Endodermal cell (in vitro differentiated cells): ENCODE measurements at regions not wholly inside any gene's neighbourhood (a gene's known extent, or its start where the extent isn't known, plus 50 kb on each side); places are given as distances from the start of the nearest gene placed in this dataset.

Experiments
- DNase-seq: peaks from one replicate; pipeline ENCODE4 v3.0.0-alpha.2; 2017
- H3K27ac ChIP-seq: 2 replicates; pipeline ENCODE4 v1.5.1; 2013; ENCODE audit warnings: mild to moderate bottlenecking, low read depth, low read length, moderate library complexity
- H3K27me3 ChIP-seq: 2 replicates; pipeline ENCODE4 v1.6.1; 2013; ENCODE audit warnings: mild to moderate bottlenecking, low read length, moderate library complexity; ENCODE audit not compliant: insufficient read depth, control insufficient read depth, poor library complexity, severe bottlenecking
- H3K36me3 ChIP-seq: 2 replicates; pipeline ENCODE4 v1.7.0; 2013; ENCODE audit warnings: mild to moderate bottlenecking, low read length, moderate library complexity; ENCODE audit not compliant: control insufficient read depth, insufficient read depth
- H3K4me1 ChIP-seq: one replicate; pipeline ENCODE4 v1.7.0; 2013; ENCODE audit warnings: low read length; ENCODE audit not compliant: control insufficient read depth, insufficient read depth
- H3K4me3 ChIP-seq: 2 replicates; pipeline ENCODE4 v1.5.1; 2013; ENCODE audit warnings: mild to moderate bottlenecking, low read length, moderate library complexity
- H3K9ac ChIP-seq: 2 replicates; pipeline ENCODE4 v1.6.1; 2013; ENCODE audit warnings: mild to moderate bottlenecking, low read length, moderate library complexity; ENCODE audit not compliant: poor library complexity, severe bottlenecking; ENCODE audit errors: extremely low read depth
- H3K9me3 ChIP-seq: 2 replicates; pipeline ENCODE4 v1.6.1; 2013; ENCODE audit warnings: mild to moderate bottlenecking, low read length, moderate library complexity; ENCODE audit not compliant: control insufficient read depth
- H3K27ac Mint-ChIP-seq: 2 replicates; pipeline ENCODE4 v1.8.0; 2020; ENCODE audit warnings: mixed read lengths
- H3K27me3 Mint-ChIP-seq: 2 replicates; pipeline ENCODE4 v1.8.0; 2021; ENCODE audit warnings: mild to moderate bottlenecking, mixed read lengths; ENCODE audit not compliant: insufficient read depth
- H3K36me3 Mint-ChIP-seq: 2 replicates; pipeline ENCODE4 v1.8.0; 2020; ENCODE audit warnings: low read depth, mixed read lengths
- H3K4me1 Mint-ChIP-seq: 2 replicates; pipeline ENCODE4 v1.8.0; 2020; ENCODE audit warnings: mixed read lengths
- H3K4me3 Mint-ChIP-seq: 2 replicates; pipeline ENCODE4 v1.8.0; 2020; ENCODE audit warnings: mild to moderate bottlenecking, moderate library complexity, mixed read lengths
- H3K9me3 Mint-ChIP-seq: 2 replicates; pipeline ENCODE4 v1.8.0; 2020; ENCODE audit warnings: mild to moderate bottlenecking, mixed read lengths
- CTCF ChIP-seq: fragments of 200-600 bp; sonication (generic); conservative IDR thresholded peaks from 2 replicates; pipeline ENCODE4 v1.5.0; 2021; ENCODE audit warnings: antibody characterized with exemption, mild to moderate bottlenecking
- WGBS, 2 experiments: methylation state at CpG; one replicate each; pipeline versions ENCODE4 v1.1.5 to v1.1.7; 2013; ENCODE audit warnings: missing lambda C conversion rate in 2 of 2, mixed read lengths in 1 of 2; ENCODE audit not compliant: insufficient coverage in 1 of 2, insufficient read length in 1 of 2; 5-methylcytosine and 5-hydroxymethylcytosine counted together

DNA sequence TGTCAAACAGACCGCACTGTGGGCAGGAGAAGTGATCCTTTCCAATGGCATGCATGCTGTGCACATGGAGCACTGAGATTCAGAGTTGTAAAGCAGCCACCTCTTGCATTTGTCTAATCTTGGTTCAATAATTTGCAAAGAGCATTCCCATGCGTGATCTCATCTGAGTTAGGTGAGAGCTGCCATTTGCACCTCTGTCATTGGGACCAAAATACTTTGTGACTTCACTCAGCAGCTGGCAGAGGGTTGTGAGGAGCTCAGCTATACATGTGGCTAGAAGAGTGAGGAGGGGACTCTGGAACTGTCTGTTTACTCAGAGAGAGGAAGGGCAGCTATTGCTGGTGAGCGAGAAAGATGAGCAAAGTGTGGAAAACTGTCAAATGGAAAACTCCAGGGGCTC is 265.1 kb upstream of the TNP1 start:
- no peak for TF ChIP-seq CTCF
- 94 to 95% methylated on average over 2 to 3 of the region's 3 CpGs for WGBS, 2 experiments
- H3K4me3 ChIP-seq, result no peak overlapping the region
- no peak overlapping the region for H3K9ac ChIP-seq
- H3K27ac ChIP-seq, result no peak overlapping the region
- no peaks in the 10 kb centered on the region for H3K36me3 ChIP-seq
- peaks cover 12% of the 10 kb centered on the region for H3K4me1 Mint-ChIP-seq
- H3K27ac Mint-ChIP-seq, result no peak overlapping the region
- H3K9me3 Mint-ChIP-seq, result no peaks in the 10 kb centered on the region
- no peaks in the 10 kb centered on the region for H3K36me3 Mint-ChIP-seq
- H3K4me1 ChIP-seq, result no peaks in the 10 kb centered on the region
- peaks cover 12% of the 10 kb centered on the region for H3K27me3 Mint-ChIP-seq
- DNase-seq, result no peak
- peaks cover 3% of the 10 kb centered on the region for H3K27me3 ChIP-seq
- H3K4me3 Mint-ChIP-seq, result no peak overlapping the region
- no peaks in the 10 kb centered on the region for H3K9me3 ChIP-seq

GRCh38 chr2:217124050-217124449 is 264.2 kb upstream of the TNP1 start:
- WGBS, 2 experiments, result 95 to 100% methylated on average over 2 of the region's 2 CpGs
- Mint-ChIP-seq H3K4me3 (no peak overlapping the region), H3K27ac (no peak overlapping the region)

GRCh38 chr2:217121565-217121964 is 261.7 kb upstream of the TNP1 start:
- 100% methylated on average over 1 of the region's 2 CpGs; no CpG with 5 or more reads in 1 of the 2 experiments for WGBS, 2 experiments

More at GRCh38 chr2:217124050-217124449, 264.2 kb upstream of the TNP1 start:
- Histone ChIP-seq H3K4me3 (no peak overlapping the region), H3K36me3 (no peaks in the 10 kb centered on the region), H3K27me3 (no peaks in the 10 kb centered on the region), H3K4me1 (no peaks in the 10 kb centered on the region), H3K9ac (no peak overlapping the region), H3K9me3 (no peaks in the 10 kb centered on the region), H3K27ac (no peak overlapping the region)
- no peak for DNase-seq
- Mint-ChIP-seq H3K27me3 (peaks cover 8% of the 10 kb centered on the region), H3K9me3 (no peaks in the 10 kb centered on the region), H3K36me3 (no peaks in the 10 kb centered on the region), H3K4me1 (peaks cover 12% of the 10 kb centered on the region)
- no peak for TF ChIP-seq CTCF

More at GRCh38 chr2:217121565-217121964, 261.7 kb upstream of the TNP1 start:
- no peaks in the 10 kb centered on the region for H3K4me1 ChIP-seq
- H3K27ac ChIP-seq, result no peak overlapping the region
- Mint-ChIP-seq H3K4me3 (no peak overlapping the region), H3K27me3 (peaks cover 3% of the 10 kb centered on the region), H3K4me1 (peaks cover 12% of the 10 kb centered on the region), H3K27ac (no peak overlapping the region), H3K36me3 (no peaks in the 10 kb centered on the region), H3K9me3 (no peaks in the 10 kb centered on the region)
- H3K9ac ChIP-seq, result no peak overlapping the region
- H3K9me3 ChIP-seq, result no peaks in the 10 kb centered on the region
- no peak for DNase-seq
- no peak overlapping the region for H3K4me3 ChIP-seq
- TF ChIP-seq CTCF, result no peak
- no peaks in the 10 kb centered on the region for H3K27me3 ChIP-seq
- H3K36me3 ChIP-seq, result no peaks in the 10 kb centered on the region
